HEK293T (cell line): ENCODE measurements at regions not wholly inside any gene's neighbourhood (a gene's known extent, or its start where the extent isn't known, plus 50 kb on each side); places are given as distances from the start of the nearest gene placed in this dataset.
"Not testable (repeated sequence)": the region's sequence is repeated elsewhere in the genome, so short reads cannot be mapped to it uniquely, and the experiment has no call there.

Experiments
- CTCF ChIA-PET: fragments of 350-600 bp; formaldehyde crosslinking; extraction: SDS; loops from one replicate; lab custom pipeline; 2021; ENCODE audit warnings: antibody characterized with exemption, inconsistent platforms; lab: Yijun Ruan, JAX
- POLR2A ChIA-PET: fragments of 350-600 bp; formaldehyde crosslinking; extraction: SDS; loops from one replicate; lab custom pipeline; 2020; ENCODE audit warnings: antibody characterized with exemption, inconsistent platforms; lab: Yijun Ruan, JAX
- DNase-seq: peaks from one replicate; pipeline ENCODE4 v3.0.0; 2012; ENCODE audit warnings: mixed read lengths; ENCODE audit errors: extremely low spot score
- ARNT ChIP-seq: fragments of 450-650 bp; IDR thresholded peaks from 2 replicates; pipeline ENCODE4 v1.6.1; 2017; ENCODE audit warnings: mild to moderate bottlenecking
- BHLHE40 ChIP-seq: fragments of 450-650 bp; IDR thresholded peaks from 2 replicates; pipeline ENCODE4 v1.6.1; 2016; ENCODE audit warnings: mild to moderate bottlenecking, moderate library complexity, borderline replicate concordance
- CTBP1 ChIP-seq: fragments of 450-650 bp; IDR thresholded peaks from 2 replicates; pipeline ENCODE4 v1.6.1; 2016; ENCODE audit warnings: borderline replicate concordance
- ELF4 ChIP-seq: fragments of 450-650 bp; IDR thresholded peaks from 2 replicates; pipeline ENCODE4 v1.6.1; 2017; ENCODE audit warnings: antibody characterized with exemption
- FOXA1 ChIP-seq: fragments of 450-650 bp; IDR thresholded peaks from 2 replicates; pipeline ENCODE4 v1.6.1; 2016; ENCODE audit warnings: mild to moderate bottlenecking
- FOXK2 ChIP-seq: fragments of 450-650 bp; IDR thresholded peaks from 2 replicates; pipeline ENCODE4 v1.6.1; 2016; ENCODE audit warnings: mild to moderate bottlenecking
- FOXM1 ChIP-seq: fragments of 450-650 bp; IDR thresholded peaks from 2 replicates; pipeline ENCODE4 v1.6.1; 2017; ENCODE audit warnings: mild to moderate bottlenecking, borderline replicate concordance
- HDGF ChIP-seq: fragments of 450-650 bp; IDR thresholded peaks from 2 replicates; pipeline ENCODE4 v1.6.1; 2017; ENCODE audit warnings: antibody characterized with exemption, borderline replicate concordance
- L3MBTL2 ChIP-seq: fragments of 450-650 bp; conservative IDR thresholded peaks from 2 replicates; pipeline ENCODE4 v1.6.1; 2016; ENCODE audit warnings: mild to moderate bottlenecking
- LEF1 ChIP-seq: fragments of 450-650 bp; IDR thresholded peaks from 2 replicates; pipeline ENCODE4 v1.6.1; 2017; ENCODE audit warnings: mild to moderate bottlenecking, borderline replicate concordance
- NFRKB ChIP-seq: fragments of 450-650 bp; IDR thresholded peaks from 2 replicates; pipeline ENCODE4 v1.6.1; 2016; ENCODE audit warnings: mild to moderate bottlenecking, moderate library complexity
- SP1 ChIP-seq: fragments of 450-650 bp; IDR thresholded peaks from 2 replicates; pipeline ENCODE4 v1.6.1; 2017
- SUZ12 ChIP-seq: fragments of 450-650 bp; IDR thresholded peaks from 2 replicates; pipeline ENCODE4 v1.6.1; 2016; ENCODE audit warnings: mild to moderate bottlenecking
- TARDBP ChIP-seq: fragments of 450-650 bp; IDR thresholded peaks from 2 replicates; pipeline ENCODE4 v1.6.1; 2016
- ZNF384 ChIP-seq: fragments of 450-650 bp; IDR thresholded peaks from 2 replicates; pipeline ENCODE4 v1.6.1; 2016
- TF ChIP-seq, protein P1 (sequence below): fragments of 450-650 bp; IDR thresholded peaks from 2 replicates; pipeline ENCODE4 v1.6.1; 2016

DNA sequence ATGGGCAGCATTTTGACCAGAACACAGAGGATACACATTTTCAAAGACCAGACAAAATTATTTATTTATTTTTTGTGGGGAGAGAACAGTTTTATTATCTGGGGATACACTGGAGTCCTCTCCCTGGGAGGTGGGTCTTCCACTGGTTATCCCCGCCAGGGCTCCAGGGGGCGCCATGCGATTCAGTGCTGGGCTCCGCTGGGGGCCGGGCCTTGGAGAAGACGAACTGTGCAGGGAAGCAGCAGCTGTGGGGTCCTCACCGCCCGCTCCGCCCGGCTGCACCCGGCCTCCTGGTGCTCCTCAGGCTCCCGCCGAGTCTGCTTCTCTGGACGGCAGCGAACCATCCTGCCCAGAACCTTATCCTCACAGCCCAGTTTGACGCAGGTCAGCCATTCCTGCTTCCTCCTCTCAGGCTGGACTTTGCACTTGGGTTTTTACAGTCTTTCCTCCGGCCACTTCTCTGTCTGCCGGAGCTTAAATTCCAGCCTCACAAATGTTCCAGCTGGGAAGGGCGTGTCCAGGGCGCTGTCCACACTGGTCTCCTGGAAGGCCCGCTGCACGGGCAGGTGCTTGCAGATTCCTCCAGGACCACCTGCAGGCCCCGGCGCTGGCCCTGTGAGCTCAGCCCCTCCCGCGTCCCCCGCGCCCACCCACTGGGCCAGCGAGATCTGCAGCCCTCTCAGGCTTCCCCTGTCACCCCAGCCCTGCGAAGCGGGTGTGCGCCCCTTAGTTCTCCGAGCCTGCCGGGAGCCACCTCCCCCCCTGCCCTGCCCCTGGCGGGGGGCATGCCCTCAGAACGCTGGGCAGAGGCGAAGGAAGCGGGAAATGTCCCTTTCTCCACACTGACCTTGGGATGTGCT is 1830.0 kb upstream of the DEFB115 start:
- ChIA-PET CTCF (no interaction called here), POLR2A (no interaction called here)
- no peak for DNase-seq
- no peak for TF ChIP-seq FOXK2
- TF ChIP-seq FOXM1, result no peak
- TF ChIP-seq SP1, result no peak
- no peak for TF ChIP-seq HDGF

DNA sequence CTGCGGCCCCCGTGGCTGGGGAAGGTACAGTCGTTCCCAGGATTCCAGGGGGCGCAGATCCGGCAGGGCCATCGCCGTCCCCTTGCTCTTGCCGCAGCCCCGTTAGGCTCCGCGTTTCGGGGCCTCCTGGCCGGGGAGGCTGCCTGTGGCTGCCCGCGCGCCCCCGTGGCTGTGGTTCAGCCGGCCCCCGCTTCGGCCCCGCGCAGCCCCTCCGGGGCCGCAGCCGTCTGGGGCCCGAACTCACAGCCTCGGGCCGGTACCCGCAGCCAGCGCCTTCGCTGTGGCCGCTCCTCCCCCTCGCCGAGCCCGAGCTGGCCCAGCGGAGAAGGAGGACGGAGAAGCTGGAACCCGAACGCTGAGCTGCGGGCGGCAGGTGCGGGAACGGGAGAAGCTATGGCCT is 1826.9 kb upstream of the DEFB115 start:
- DNase-seq, result no peak

DNA sequence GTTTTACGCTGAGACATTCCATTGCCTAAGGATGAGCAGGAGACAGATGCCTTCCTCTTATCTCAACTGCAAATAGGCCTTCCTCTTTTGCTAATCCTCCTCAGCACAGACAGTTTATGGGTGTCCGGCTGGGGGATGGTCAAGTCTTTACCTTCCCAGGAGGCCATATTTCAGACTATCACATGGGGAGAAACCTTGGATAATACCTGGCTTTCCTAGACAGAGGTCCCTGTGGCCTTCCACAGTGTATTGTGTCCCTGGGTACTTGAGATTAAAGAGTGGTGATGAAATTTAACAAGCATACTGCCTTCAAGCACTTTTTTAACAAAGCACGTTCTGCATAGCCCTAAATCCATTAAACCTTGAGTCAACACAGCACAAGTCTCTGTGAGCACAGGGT is 1816.7 kb upstream of the DEFB115 start:
- POLR2A ChIA-PET, CTCF ChIA-PET, DNase-seq: not testable (repeated sequence)

More for the DNA sequence above, 1826.9 kb upstream of the DEFB115 start:
- TF ChIP-seq HDGF (no peak), ARNT (no peak), TARDBP (no peak), LEF1 (no peak), CTBP1 (no peak), FOXA1 (no peak), FOXM1 (no peak), SP1 (no peak), FOXK2 (no peak), SUZ12 (no peak), L3MBTL2 (no peak), NFRKB (no peak), ELF4 (no peak), BHLHE40 (no peak), ZNF384 (no peak)
- TF ChIP-seq, protein P1, sequence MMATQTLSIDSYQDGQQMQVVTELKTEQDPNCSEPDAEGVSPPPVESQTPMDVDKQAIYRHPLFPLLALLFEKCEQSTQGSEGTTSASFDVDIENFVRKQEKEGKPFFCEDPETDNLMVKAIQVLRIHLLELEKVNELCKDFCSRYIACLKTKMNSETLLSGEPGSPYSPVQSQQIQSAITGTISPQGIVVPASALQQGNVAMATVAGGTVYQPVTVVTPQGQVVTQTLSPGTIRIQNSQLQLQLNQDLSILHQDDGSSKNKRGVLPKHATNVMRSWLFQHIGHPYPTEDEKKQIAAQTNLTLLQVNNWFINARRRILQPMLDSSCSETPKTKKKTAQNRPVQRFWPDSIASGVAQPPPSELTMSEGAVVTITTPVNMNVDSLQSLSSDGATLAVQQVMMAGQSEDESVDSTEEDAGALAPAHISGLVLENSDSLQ, result no peak
- POLR2A ChIA-PET, result no interaction called here
- CTCF ChIA-PET, result no interaction called here

DNA sequence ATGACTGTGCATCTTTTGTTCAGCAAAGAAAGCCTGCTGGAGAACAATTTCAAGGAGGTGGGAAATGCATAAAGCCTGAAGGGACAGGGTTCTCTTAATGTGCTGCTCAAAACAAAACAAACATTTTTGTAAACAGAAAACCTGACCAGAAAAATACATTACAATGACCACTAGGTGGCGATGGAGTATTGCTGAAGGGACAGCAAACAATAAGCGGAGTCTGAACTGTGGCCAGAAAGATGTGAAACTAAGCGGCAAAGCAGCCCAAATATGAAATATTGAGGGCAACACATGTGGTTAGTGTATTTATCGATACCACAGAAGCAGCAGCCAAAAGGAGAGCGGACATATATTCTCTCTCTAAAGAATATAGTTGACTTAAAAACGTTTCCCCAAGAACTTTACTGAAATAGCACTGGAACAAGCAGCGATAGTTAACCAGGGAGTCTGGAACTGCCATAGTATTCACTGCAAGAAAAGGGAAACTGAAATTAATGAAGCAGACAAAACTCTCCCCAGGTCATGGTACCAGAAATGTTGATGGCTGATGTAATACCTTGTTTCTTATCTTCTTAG is 1814.2 kb upstream of the DEFB115 start:
- POLR2A ChIA-PET, CTCF ChIA-PET: not testable (repeated sequence)
- peak; percentile 10 for DNase-seq

DNA sequence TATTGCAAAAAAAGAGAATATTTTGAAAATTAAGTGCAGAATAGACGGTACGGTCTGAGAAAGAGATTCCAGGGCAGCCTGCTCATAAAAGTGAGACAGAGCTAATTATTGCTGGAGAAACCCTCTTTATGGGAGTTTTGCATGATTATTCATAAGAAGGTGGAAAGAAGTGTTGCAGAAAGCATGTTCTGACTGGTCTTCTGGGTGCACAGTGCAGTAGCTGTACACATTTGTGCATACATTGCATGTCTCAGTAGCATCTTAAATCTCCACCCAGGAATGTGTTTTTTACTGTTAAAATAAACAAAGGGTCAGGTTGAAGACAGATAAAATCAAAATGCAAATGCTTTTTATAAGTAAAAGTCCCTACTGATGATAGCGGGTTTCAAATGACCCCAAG is 1813.6 kb upstream of the DEFB115 start:
- DNase-seq, result no peak
- CTCF ChIA-PET, result no interaction called here
- POLR2A ChIA-PET, result no interaction called here
- TF ChIP-seq FOXA1 (no peak), LEF1 (no peak), SUZ12 (no peak), SP1 (no peak), FOXM1 (no peak), L3MBTL2 (no peak), ZNF384 (no peak), ELF4 (no peak), NFRKB (no peak), HDGF (no peak), FOXK2 (no peak), CTBP1 (no peak), TARDBP (no peak), ARNT (no peak)
- TF ChIP-seq, protein P1, result no peak

DNA sequence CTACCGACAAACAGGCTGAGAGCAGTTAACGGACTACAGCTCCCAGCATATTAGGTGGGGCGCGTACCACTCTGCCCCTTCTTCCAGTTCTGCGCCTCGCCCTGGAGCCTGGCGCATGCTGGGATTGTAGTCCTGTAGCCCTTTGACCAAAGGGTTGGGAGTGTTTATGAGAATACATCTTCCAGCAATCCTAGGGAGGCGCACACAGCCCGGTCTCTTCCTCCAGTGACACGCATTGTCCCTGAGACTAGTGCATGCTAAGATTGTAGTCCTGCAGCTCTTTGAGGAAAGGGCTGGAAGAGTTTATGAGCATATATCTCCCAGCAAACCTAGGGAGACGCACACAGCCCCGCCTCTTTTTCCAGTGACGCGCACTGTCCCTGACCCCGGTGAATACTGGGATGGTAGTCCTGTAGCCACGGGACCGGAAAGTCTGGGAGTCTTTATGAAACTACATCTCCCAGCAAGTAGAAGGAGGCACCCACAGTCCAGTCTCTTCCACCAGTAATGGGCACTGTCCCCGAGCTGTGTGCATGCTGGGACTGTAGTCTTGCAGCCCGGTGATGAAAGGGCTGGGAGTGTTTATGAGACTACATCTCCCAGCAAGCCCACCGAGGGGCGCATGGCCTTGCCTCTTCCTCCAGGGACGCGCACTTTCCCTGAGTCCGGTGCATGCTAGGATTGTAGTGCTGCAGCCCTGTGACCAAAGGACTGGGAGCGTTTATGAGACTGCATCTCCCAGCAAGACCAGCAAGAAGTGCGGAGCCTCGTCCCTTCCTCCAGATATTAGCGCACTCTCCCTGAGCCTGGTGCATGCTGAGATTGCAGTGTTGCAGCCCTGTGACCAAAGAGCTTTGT is 1812.2 kb upstream of the DEFB115 start:
- POLR2A ChIA-PET, DNase-seq: not testable (repeated sequence)
- CTCF ChIA-PET, result interaction anchor here (0.7 kb wide), 1 partner anchor 9 kb away, joined by 3 read pairs; no protein-coding TSS in a partner anchor

DNA sequence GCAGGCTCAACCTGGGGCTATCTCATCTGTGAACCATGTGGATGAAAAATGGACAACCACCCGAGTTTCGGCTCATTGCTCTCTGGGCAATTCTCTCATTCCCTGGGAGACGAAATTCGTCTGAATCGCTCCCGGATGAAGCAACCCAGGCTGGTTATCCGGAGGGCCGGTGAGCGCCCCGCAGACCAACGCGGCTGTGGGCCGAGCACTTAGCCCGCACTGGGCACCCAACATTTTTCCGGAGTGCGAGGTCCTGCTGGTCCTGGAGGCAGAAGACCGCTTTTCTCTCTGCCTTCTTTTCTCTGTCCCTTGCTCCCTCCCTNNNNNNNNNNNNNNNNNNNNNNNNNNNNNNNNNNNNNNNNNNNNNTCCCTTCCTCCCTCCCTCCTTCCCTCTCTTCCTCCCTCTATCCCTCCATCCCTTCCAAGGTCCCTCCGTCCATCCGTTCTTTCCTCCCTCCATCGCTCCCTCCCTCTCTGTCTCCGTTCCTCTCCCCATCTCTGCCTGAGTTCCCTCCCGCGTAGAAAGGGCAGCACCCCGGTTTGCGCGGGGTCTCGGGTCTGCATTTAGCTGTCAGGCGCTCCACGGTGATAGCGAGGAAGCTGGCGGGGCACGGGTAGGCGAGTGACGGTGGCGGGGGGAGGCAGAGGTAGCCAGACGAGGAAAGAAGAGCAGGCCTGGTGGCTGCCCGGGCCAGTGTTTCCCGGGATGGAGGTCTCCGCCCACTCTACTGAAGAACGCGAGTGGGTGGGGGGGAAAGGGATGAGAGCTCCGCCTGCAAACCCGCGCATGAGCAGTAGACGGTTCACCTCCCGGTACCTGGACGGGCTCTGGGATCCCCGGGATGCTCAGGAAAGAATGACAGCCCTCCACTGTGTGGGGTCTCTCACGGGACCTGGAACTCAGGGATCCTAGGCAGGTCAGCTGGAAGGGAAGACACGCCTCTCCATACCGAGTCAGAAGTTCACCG is 1809.7 kb upstream of the DEFB115 start:
- DNase-seq, POLR2A ChIA-PET, CTCF ChIA-PET: not testable (repeated sequence)
